Testis (tissue), 2 donors: ENCODE measurements at regions not wholly inside any gene's neighbourhood (a gene's known extent, or its start where the extent isn't known, plus 50 kb on each side); places are given as distances from the start of the nearest gene placed in this dataset.

Experiments used
- POLR2A ChIP-seq: fragments of 450-650 bp; IDR thresholded peaks from one replicate; pipeline ENCODE4 v1.6.1; 2017; ENCODE audit warnings: antibody characterized with exemption, mild to moderate bottlenecking, moderate library complexity
- TF ChIP-seq, protein P1 (sequence below), 3 experiments: fragments of 450-650 bp in 2 of 3; fragments of 200-600 bp in 1 of 3; sonication (generic) in 1 of 3; IDR thresholded peaks; one replicate each; pipeline ENCODE4 v1.5.1; 2016 to 2019; ENCODE audit warnings: antibody characterized with exemption in 3 of 3, mild to moderate bottlenecking in 2 of 3, moderate library complexity in 1 of 3

DNA sequence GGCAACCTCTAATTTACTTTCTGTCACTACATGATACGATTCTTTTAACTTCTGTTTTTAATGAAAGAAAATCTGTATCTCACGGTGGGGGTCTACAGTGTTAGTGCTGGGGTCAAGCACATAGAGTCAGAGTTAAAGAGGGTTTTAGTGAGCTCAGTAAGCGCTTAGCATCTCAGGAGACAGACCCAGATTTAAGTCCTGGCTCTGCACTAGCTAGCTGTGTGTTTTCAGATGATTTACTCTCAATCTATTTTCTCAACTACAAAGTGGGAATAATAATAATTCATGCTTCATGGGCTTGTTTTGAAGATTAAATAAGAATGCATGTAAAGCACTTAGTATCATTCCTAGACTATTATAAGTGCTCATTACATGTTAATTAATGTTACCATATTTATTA lies 63.4 kb upstream of the KBTBD8 start:
- TF ChIP-seq, protein P1, sequence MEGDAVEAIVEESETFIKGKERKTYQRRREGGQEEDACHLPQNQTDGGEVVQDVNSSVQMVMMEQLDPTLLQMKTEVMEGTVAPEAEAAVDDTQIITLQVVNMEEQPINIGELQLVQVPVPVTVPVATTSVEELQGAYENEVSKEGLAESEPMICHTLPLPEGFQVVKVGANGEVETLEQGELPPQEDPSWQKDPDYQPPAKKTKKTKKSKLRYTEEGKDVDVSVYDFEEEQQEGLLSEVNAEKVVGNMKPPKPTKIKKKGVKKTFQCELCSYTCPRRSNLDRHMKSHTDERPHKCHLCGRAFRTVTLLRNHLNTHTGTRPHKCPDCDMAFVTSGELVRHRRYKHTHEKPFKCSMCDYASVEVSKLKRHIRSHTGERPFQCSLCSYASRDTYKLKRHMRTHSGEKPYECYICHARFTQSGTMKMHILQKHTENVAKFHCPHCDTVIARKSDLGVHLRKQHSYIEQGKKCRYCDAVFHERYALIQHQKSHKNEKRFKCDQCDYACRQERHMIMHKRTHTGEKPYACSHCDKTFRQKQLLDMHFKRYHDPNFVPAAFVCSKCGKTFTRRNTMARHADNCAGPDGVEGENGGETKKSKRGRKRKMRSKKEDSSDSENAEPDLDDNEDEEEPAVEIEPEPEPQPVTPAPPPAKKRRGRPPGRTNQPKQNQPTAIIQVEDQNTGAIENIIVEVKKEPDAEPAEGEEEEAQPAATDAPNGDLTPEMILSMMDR (IDR thresholded peaks at IDR 0.05), result no peak
- TF ChIP-seq POLR2A, result no peak
